Right cardiac atrium (tissue), 5 donors: ENCODE measurements at regions not wholly inside any gene's neighbourhood (a gene's known extent, or its start where the extent isn't known, plus 50 kb on each side); places are given as distances from the start of the nearest gene placed in this dataset.

ENCODE experiments used
- ATAC-seq, 2 donors: fragments of 200-7000 bp; cut with Tn5 transposase; one replicate each; pipeline versions ENCODE4 v1.8.0 to v1.9.1; 2020; ENCODE audit warnings: moderate library complexity in 2 of 2, mild to moderate bottlenecking in 1 of 2
- DNase-seq, 3 donors: peaks; one replicate each; pipeline ENCODE4 v3.0.0-alpha.2; 2020
- H3K27ac ChIP-seq: one replicate; pipeline ENCODE4 v1.5.1; 2013; ENCODE audit warnings: mild to moderate bottlenecking, low read length, control low read depth, moderate library complexity
- H3K27me3 ChIP-seq: one replicate; pipeline ENCODE4 v1.6.1; 2013; ENCODE audit not compliant: control insufficient read depth, insufficient read depth
- H3K4me1 ChIP-seq: one replicate; pipeline ENCODE4 v1.6.1; 2013; ENCODE audit warnings: low read length; ENCODE audit not compliant: control insufficient read depth, insufficient read depth
- H3K4me3 ChIP-seq: one replicate; pipeline ENCODE4 v1.5.1; 2013; ENCODE audit warnings: low read length, control low read depth
- H3K9me3 ChIP-seq: one replicate; pipeline ENCODE4 v1.6.1; 2013; ENCODE audit warnings: low read length; ENCODE audit not compliant: control insufficient read depth
- WGBS: extraction: QIAGEN DNeasy Blood & Tissue Kit; methylation state at CpG from one replicate; pipeline ENCODE4 v1.1.7; 2013; 5-methylcytosine and 5-hydroxymethylcytosine counted together
- intact Hi-C, 4 donors: fragments of 100-400 bp; cut with DNase I; formaldehyde crosslinking; loops; one replicate each; pipeline versions ENCODE4 v1.11.0 to v1.14.0; 2022 to 2023
- donor health status: healthy with polysubstance abuse.
- donor health status: DM: no; HTN: yes; CAD: no.
- donor health status: DM: no; HTN: no; CAD: no.
- donor health status: DM: no; HTN: yes; CAD: no; lungs with severe emphysema.
- donor health status: DM: yes; HTN: yes; CAD: no.

DNA sequence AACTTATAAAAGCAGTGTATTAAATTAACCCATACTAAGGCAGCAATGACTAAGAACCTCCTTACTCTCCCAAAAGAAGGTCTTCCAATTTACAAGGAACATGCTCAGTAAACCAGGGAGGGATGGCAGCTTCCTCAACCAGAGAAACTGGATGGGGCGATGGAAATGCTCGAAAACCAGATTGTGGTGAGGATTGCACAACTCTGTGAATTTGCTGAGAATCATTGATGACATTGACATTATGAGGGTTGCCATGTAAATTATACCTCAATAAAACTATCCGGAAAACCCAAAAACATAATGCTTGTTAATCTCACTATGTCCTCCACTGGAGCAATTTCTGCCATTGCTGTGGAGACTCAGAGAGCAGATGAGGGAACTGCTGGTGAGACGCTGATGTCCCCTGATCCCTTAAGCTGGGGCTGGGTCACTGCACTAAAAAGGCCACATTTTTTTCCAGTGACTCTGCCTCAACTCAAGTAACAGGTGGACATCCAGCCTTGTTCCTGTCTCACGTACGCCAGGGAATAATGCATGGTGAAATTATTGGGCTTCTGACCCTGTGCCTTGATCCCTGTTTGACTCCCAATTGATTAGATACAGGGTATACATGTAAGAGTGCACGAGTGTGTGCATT is 288.3 kb downstream of the CYP26B1 start:
- H3K27ac ChIP-seq: no peak overlapping the region
- intact Hi-C loops: no loop called here

GRCh38 chr2:71858071-71858470 is 289.6 kb downstream of the CYP26B1 start:
- Histone ChIP-seq H3K4me3 (no peak overlapping the region), H3K27ac (no peak overlapping the region), H3K27me3 (no peaks in the 10 kb centered on the region), H3K9me3 (no peaks in the 10 kb centered on the region), H3K4me1 (no peaks in the 10 kb centered on the region)
- intact Hi-C loops: no loop called here
- DNase-seq: peak in 2 of 3 donors; percentile 67 to 74
- peak; percentile 49 to 65 for ATAC-seq
- WGBS: 52% methylated on average over 4 of the region's 4 CpGs

More for the DNA sequence above, 288.3 kb downstream of the CYP26B1 start:
- H3K4me3 ChIP-seq: no peak overlapping the region
- H3K9me3 ChIP-seq: no peaks in the 10 kb centered on the region
- 91% methylated on average over 7 of the region's 7 CpGs for WGBS
- H3K27me3 ChIP-seq: no peaks in the 10 kb centered on the region
- DNase-seq (no peak), ATAC-seq (no peak)
- H3K4me1 ChIP-seq: no peaks in the 10 kb centered on the region

DNA sequence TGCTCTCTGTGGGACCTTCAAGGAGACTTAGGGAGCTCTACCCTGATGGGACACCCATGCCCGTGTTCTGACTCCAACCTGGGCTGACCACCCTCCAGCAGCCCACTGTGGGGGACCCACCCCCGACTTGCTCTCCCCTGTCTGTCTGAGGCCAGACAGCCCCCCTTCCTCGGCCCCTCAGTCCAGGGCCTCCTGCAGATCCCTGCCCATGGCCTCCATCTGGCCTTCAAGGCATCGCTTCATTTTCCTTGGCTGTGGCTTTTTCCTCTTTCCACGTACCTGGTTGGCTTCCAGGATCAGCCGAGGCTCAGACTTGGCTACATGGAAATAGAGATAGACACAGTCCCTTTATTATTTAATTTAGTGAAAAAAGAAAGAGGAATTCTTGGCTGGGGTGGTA is 290.0 kb downstream of the CYP26B1 start:
- no peaks in the 10 kb centered on the region for H3K27me3 ChIP-seq
- peak; percentile 55 to 70 for ATAC-seq
- intact Hi-C loops: no loop called here
- no peaks in the 10 kb centered on the region for H3K4me1 ChIP-seq
- H3K9me3 ChIP-seq: no peaks in the 10 kb centered on the region
- 66% methylated on average over 6 of the region's 6 CpGs for WGBS
- DNase-seq: peak in 2 of 3 donors; percentile 70 to 72
- no peak overlapping the region for H3K4me3 ChIP-seq
- H3K27ac ChIP-seq: no peak overlapping the region

DNA sequence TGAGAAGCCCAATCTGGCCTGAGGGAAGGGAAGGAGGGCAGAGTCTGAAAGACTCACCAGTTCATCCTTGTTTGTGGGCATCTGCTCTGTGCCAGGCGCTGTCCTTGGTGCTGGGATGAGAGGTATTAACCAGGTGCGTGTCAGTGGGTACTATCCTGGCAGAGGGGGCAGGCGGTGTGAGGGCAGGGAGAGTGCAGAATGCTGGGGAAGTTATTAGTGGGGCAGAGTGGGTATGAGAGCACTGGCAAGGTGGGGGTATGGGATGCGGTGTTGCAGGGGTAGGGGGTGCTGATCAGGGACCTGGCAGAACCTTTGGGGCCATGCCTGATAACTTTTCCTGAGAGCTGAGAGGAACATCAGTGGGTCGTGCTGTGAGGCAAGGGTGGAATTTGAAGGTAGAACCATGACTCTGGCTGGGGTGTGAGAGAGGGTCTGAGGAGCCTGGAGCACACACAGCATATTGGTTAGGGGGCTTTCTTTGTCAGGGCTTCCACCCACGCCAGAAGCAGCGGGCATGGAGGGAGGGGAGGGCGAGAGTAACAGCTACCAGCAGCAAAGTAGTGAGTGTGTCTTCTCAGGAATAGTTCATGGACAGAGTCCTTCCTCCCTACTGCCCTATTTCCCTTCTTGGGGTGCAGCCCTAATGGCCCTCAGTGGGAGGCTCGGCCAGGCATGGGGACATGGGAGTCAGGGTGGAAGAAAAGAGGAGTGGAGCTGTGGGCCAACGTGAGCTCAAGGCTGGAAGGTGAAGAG is 290.7 kb downstream of the CYP26B1 start:
- WGBS: 89% methylated on average over 10 of the region's 10 CpGs
- no peaks in the 10 kb centered on the region for H3K4me1 ChIP-seq
- no peak overlapping the region for H3K4me3 ChIP-seq
- H3K27ac ChIP-seq: no peak overlapping the region
- H3K9me3 ChIP-seq: no peaks in the 10 kb centered on the region
- ATAC-seq (no peak), DNase-seq (no peak)
- intact Hi-C loops: no loop called here
- no peaks in the 10 kb centered on the region for H3K27me3 ChIP-seq

GRCh38 chr2:71853858-71854257 is 293.8 kb downstream of the CYP26B1 start:
- Histone ChIP-seq H3K27ac (no peak overlapping the region), H3K9me3 (no peaks in the 10 kb centered on the region), H3K4me1 (peaks cover 5% of the 10 kb centered on the region), H3K4me3 (no peak overlapping the region), H3K27me3 (no peaks in the 10 kb centered on the region)
- ATAC-seq (no peak), DNase-seq (no peak)
- intact Hi-C loops: no loop called here
- 90% methylated on average over 6 of the region's 6 CpGs for WGBS

GRCh38 chr2:71852141-71852711 is 295.4 kb downstream of the CYP26B1 start:
- WGBS: 35% methylated on average over 32 of the region's 32 CpGs
- Histone ChIP-seq H3K9me3 (no peaks in the 10 kb centered on the region), H3K4me3 (no peak overlapping the region), H3K27ac (no peak overlapping the region), H3K27me3 (no peaks in the 10 kb centered on the region), H3K4me1 (peaks cover 5% of the 10 kb centered on the region)
- DNase-seq: peak; percentile 54 to 91 (median 91)
- intact Hi-C loops: no loop called here
- ATAC-seq: peak; percentile 55 to 64

- 52% methylated on average over 8 of the region's 8 CpGs for WGBS
- Histone ChIP-seq H3K27ac (peak overlapping the region; percentile 71), H3K9me3 (no peaks in the 10 kb centered on the region), H3K4me3 (no peak overlapping the region), H3K4me1 (peaks cover 5% of the 10 kb centered on the region), H3K27me3 (no peaks in the 10 kb centered on the region)
- DNase-seq (peak; percentile 62 to 84 (median 80)), ATAC-seq (peak; percentile 74 to 81)
- intact Hi-C loops: no loop called here
Measured at GRCh38 chr2:71851094-71851750, 296.4 kb downstream of the CYP26B1 start.

DNA sequence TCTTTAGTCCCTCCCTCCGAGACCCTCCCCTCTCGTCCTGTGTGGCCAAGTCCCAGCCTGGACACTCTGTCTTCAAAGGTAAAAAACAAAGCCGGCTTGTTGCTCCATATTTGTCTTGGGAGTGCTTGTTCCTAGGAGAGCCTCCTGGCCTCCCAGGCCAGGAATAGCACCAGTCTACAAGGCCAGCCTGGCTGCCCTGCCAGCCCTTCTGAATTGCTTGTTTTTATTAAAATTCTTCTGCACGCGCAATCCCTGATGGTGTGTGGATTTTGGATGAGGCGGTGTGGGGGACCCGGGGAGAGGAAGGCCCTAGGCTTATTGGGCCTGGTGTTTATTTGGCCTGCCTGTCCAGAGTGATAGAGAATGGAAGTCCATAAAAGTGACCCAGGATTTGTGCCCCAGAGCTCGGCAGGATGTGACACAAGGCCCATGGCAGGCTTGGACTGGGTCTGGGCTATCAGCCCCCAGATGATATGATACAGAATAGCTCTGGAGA is 297.3 kb downstream of the CYP26B1 start:
- H3K27ac ChIP-seq: peak overlapping the region; percentile 39
- no peaks in the 10 kb centered on the region for H3K27me3 ChIP-seq
- intact Hi-C loops: no loop called here
- DNase-seq (peak; percentile 40 to 90 (median 88)), ATAC-seq (peak; percentile 38 to 79)
- WGBS: 61% methylated on average over 8 of the region's 8 CpGs
- no peaks in the 10 kb centered on the region for H3K9me3 ChIP-seq
- no peak overlapping the region for H3K4me3 ChIP-seq
- H3K4me1 ChIP-seq: peaks cover 5% of the 10 kb centered on the region

- peak in 2 of 3 donors; percentile 55 to 69 for DNase-seq
- no peaks in the 10 kb centered on the region for H3K27me3 ChIP-seq
- WGBS: 71% methylated on average over 10 of the region's 10 CpGs
- ATAC-seq: peak in 1 of 2 donors; percentile 3
- H3K9me3 ChIP-seq: no peaks in the 10 kb centered on the region
- intact Hi-C loops: no loop called here
- no peak overlapping the region for H3K4me3 ChIP-seq
- peaks cover 5% of the 10 kb centered on the region for H3K4me1 ChIP-seq
- peak overlapping the region; percentile 39 for H3K27ac ChIP-seq
Measured at GRCh38 chr2:71849607-71850305, 297.9 kb downstream of the CYP26B1 start.

GRCh38 chr2:71849111-71849510 is 298.6 kb downstream of the CYP26B1 start:
- Histone ChIP-seq H3K4me3 (no peak overlapping the region), H3K9me3 (no peaks in the 10 kb centered on the region), H3K4me1 (peaks cover 5% of the 10 kb centered on the region), H3K27me3 (no peaks in the 10 kb centered on the region), H3K27ac (no peak overlapping the region)
- intact Hi-C loops: no loop called here
- no peak for ATAC-seq
- no peak for DNase-seq
- WGBS: 83% methylated on average over 6 of the region's 6 CpGs
